ENCODE measurements at regions not wholly inside any gene's neighbourhood (a gene's known extent, or its start where the extent isn't known, plus 50 kb on each side); places are given as distances from the start of the nearest gene placed in this dataset.

- TF ChIP-seq SMAD4 (CRISPR knock-in tag; IDR thresholded peaks at IDR 0.05) (no peak), ZBTB43 (CRISPR knock-in tag; IDR thresholded peaks at IDR 0.05) (no peak), CREM (CRISPR knock-in tag; IDR thresholded peaks at IDR 0.05) (no peak), ZNF219 (CRISPR knock-in tag; IDR thresholded peaks at IDR 0.05; ENCODE audit: borderline replicate concordance) (no peak), STAT6 (CRISPR knock-in tag; conservative IDR thresholded peaks at IDR 0.05; ENCODE audit: low read depth) (no peak), ATF1 (CRISPR knock-in tag; IDR thresholded peaks at IDR 0.05) (no peak), USF1 (CRISPR knock-in tag; IDR thresholded peaks at IDR 0.05) (no peak), ZNF423 (CRISPR knock-in tag; IDR thresholded peaks at IDR 0.05) (no peak), E2F1 (CRISPR knock-in tag; IDR thresholded peaks at IDR 0.05) (no peak)
Measured at GRCh38 chr2:116450990-116451389, 1363.5 kb upstream of the DDX18 start (continued).

- peaks cover 41% of the 10 kb centered on the region for H3K36me3 Mint-ChIP-seq
- CTCF ChIA-PET: no interaction called here
- no peak overlapping the region for H3K4me3 Mint-ChIP-seq
- H3K9me3 Mint-ChIP-seq: peaks cover 67% of the 10 kb centered on the region
- ATAC-seq (no peak), DNase-seq (ENCODE audit: low spot score) (no peak)
- TF ChIP-seq NR2C2 (CRISPR knock-in tag; IDR thresholded peaks at IDR 0.05): no peak
- TF ChIP-seq CDX4 (CRISPR knock-in tag; IDR thresholded peaks at IDR 0.05; ENCODE audit: borderline replicate concordance): no peak
- no peak for TF ChIP-seq CREB1 (CRISPR knock-in tag; IDR thresholded peaks at IDR 0.05)
- no peak for TF ChIP-seq ERG (CRISPR knock-in tag; IDR thresholded peaks at IDR 0.05)
- no peak for TF ChIP-seq NFATC4 (CRISPR knock-in tag; IDR thresholded peaks at IDR 0.05)
- TF ChIP-seq ELF4 (CRISPR knock-in tag; IDR thresholded peaks at IDR 0.05; ENCODE audit: low read depth): no peak
- TF ChIP-seq USF2 (CRISPR knock-in tag; IDR thresholded peaks at IDR 0.05): no peak
- TF ChIP-seq FOXP1 (CRISPR knock-in tag; IDR thresholded peaks at IDR 0.05; ENCODE audit: borderline replicate concordance): no peak
- TF ChIP-seq FOXK1 (CRISPR knock-in tag; IDR thresholded peaks at IDR 0.05): no peak
- H3K4me1 Mint-ChIP-seq: 0 out of 2 replicates have a peak, but pooled peaks cover 6% of the 10 kb centered on the region
- H3K27ac Mint-ChIP-seq: no peak overlapping the region
- POLR2A ChIA-PET: no interaction called here
- no peaks in the 10 kb centered on the region; the same call in 1 of the 2 replicates for H3K27me3 Mint-ChIP-seq (ENCODE audit: low read depth)
Measured at GRCh38 chr2:116452651-116453050, 1361.8 kb upstream of the DDX18 start.
